ENCODE measurements at regions not wholly inside any gene's neighbourhood (a gene's known extent, or its start where the extent isn't known, plus 50 kb on each side); places are given as distances from the start of the nearest gene placed in this dataset.
"Not testable (repeated sequence)": the region's sequence is repeated elsewhere in the genome, so short reads cannot be mapped to it uniquely, and the experiment has no call there.

- H3K4me3 ChIP-seq (ENCODE audit: control insufficient read depth in 1 of 2, extremely low read depth in 1 of 2, low read length in 1 of 2): no peak overlapping the region
- ChIA-PET POLR2A (no interaction called here), CTCF (no interaction called here)
- no peaks in the 10 kb centered on the region for H3K27me3 ChIP-seq (replicated peaks in 1 of 2; ENCODE audit: control insufficient read depth in 2 of 2, extremely low read depth in 1 of 2, insufficient read depth in 2 of 2, low read length in 1 of 2)
- H3K36me3 Mint-ChIP-seq: no peaks in the 10 kb centered on the region
- H3K9me3 ChIP-seq: no peaks in the 10 kb centered on the region
- no peak overlapping the region for H3K4me3 Mint-ChIP-seq
- H3K4me1 ChIP-seq (ENCODE audit: control insufficient read depth in 1 of 2, extremely low read depth in 1 of 2, insufficient read depth in 2 of 2, low read length in 2 of 2): no peaks in the 10 kb centered on the region
- H3K27ac Mint-ChIP-seq: no peak overlapping the region
- no peak overlapping the region for H3K27ac ChIP-seq (ENCODE audit: low read length)
- DNase-seq (no peak), ATAC-seq (replicated peaks in 1 of 4) (no peak)
- no peaks in the 10 kb centered on the region for H3K27me3 Mint-ChIP-seq
- no peaks in the 10 kb centered on the region for H3K4me1 Mint-ChIP-seq
- peaks cover 2 to 4% (median 4%) of the 10 kb centered on the region in 3 donors for H3K9me3 Mint-ChIP-seq
- H3K36me3 ChIP-seq (ENCODE audit: control insufficient read depth in 2 of 2, extremely low read depth in 1 of 2, insufficient read depth in 1 of 2, low read length in 1 of 2): no peaks in the 10 kb centered on the region
Observed at GRCh38 chr3:34678575-34678974, 880.1 kb downstream of the PDCD6IP start.

GRCh38 chr3:34679055-34679454, 880.6 kb downstream of the PDCD6IP start:
- H3K4me1 Mint-ChIP-seq; H3K27ac Mint-ChIP-seq; H3K27me3 ChIP-seq (replicated peaks in 1 of 2; ENCODE audit: control insufficient read depth in 2 of 2, extremely low read depth in 1 of 2, insufficient read depth in 2 of 2, low read length in 1 of 2); H3K36me3 ChIP-seq (ENCODE audit: control insufficient read depth in 2 of 2, extremely low read depth in 1 of 2, insufficient read depth in 1 of 2, low read length in 1 of 2); H3K9me3 Mint-ChIP-seq; H3K4me3 Mint-ChIP-seq; H3K4me1 ChIP-seq (ENCODE audit: control insufficient read depth in 1 of 2, extremely low read depth in 1 of 2, insufficient read depth in 2 of 2, low read length in 2 of 2); H3K27me3 Mint-ChIP-seq; H3K4me3 ChIP-seq (ENCODE audit: control insufficient read depth in 1 of 2, extremely low read depth in 1 of 2, low read length in 1 of 2); H3K36me3 Mint-ChIP-seq; H3K9me3 ChIP-seq; ATAC-seq (replicated peaks in 1 of 4); H3K27ac ChIP-seq (ENCODE audit: low read length); DNase-seq; CTCF ChIA-PET; POLR2A ChIA-PET: not testable (repeated sequence)
- WGBS (ENCODE audit: insufficient coverage): no CpG with 5 or more reads among the region's 1 CpG

GRCh38 chr3:34683851-34684250, 885.4 kb downstream of the PDCD6IP start:
- H3K36me3 Mint-ChIP-seq: no peaks in the 10 kb centered on the region
- WGBS (ENCODE audit: insufficient coverage): 40% methylated on average over 1 of the region's 4 CpGs
- POLR2A ChIA-PET: no interaction called here
- CTCF ChIA-PET: interaction anchor here (0.6 to 2.3 kb wide), 8 partner anchors 17 to 801 kb away, joined by 3 to 38 read pairs (median 4); no protein-coding TSS in a partner anchor
- no peaks in the 10 kb centered on the region for H3K4me1 ChIP-seq (ENCODE audit: control insufficient read depth in 1 of 2, extremely low read depth in 1 of 2, insufficient read depth in 2 of 2, low read length in 2 of 2)
- no peaks in the 10 kb centered on the region for H3K4me1 Mint-ChIP-seq
- H3K27me3 Mint-ChIP-seq: no peaks in the 10 kb centered on the region
- DNase-seq (peak in 23 of 35 experiments; percentile 1 to 43 (median 14)), ATAC-seq (replicated peaks in 1 of 4) (no peak)
- H3K27ac ChIP-seq (ENCODE audit: low read length): no peak overlapping the region
- H3K4me3 ChIP-seq (ENCODE audit: control insufficient read depth in 1 of 2, extremely low read depth in 1 of 2, low read length in 1 of 2): no peak overlapping the region
- no peak overlapping the region for H3K4me3 Mint-ChIP-seq
- H3K9me3 ChIP-seq: no peaks in the 10 kb centered on the region
- no peaks in the 10 kb centered on the region for H3K36me3 ChIP-seq (ENCODE audit: control insufficient read depth in 2 of 2, extremely low read depth in 1 of 2, insufficient read depth in 1 of 2, low read length in 1 of 2)
- no peak overlapping the region for H3K27ac Mint-ChIP-seq
- peaks cover 0 to 2% (median 0%) of the 10 kb centered on the region in 3 donors for H3K9me3 Mint-ChIP-seq
- no peaks in the 10 kb centered on the region for H3K27me3 ChIP-seq (replicated peaks in 1 of 2; ENCODE audit: control insufficient read depth in 2 of 2, extremely low read depth in 1 of 2, insufficient read depth in 2 of 2, low read length in 1 of 2)

- Mint-ChIP-seq H3K27ac (no peak overlapping the region), H3K9me3 (no peaks in the 10 kb centered on the region), H3K4me1 (no peaks in the 10 kb centered on the region), H3K4me3 (no peak overlapping the region), H3K36me3 (no peaks in the 10 kb centered on the region), H3K27me3 (no peaks in the 10 kb centered on the region)
- no CpG with 5 or more reads among the region's 1 CpG for WGBS (ENCODE audit: insufficient coverage)
- H3K4me1 ChIP-seq (ENCODE audit: control insufficient read depth in 1 of 2, extremely low read depth in 1 of 2, insufficient read depth in 2 of 2, low read length in 2 of 2): no peaks in the 10 kb centered on the region
- ChIA-PET CTCF (interaction anchor here in 1 of 2 donors (2.1 kb wide), 1 partner anchor 802 kb away, joined by 9 read pairs; no protein-coding TSS in a partner anchor), POLR2A (no interaction called here)
- H3K27ac ChIP-seq (ENCODE audit: low read length): no peak overlapping the region
- no peaks in the 10 kb centered on the region for H3K9me3 ChIP-seq
- H3K36me3 ChIP-seq (ENCODE audit: control insufficient read depth in 2 of 2, extremely low read depth in 1 of 2, insufficient read depth in 1 of 2, low read length in 1 of 2): no peaks in the 10 kb centered on the region
- H3K27me3 ChIP-seq (replicated peaks in 1 of 2; ENCODE audit: control insufficient read depth in 2 of 2, extremely low read depth in 1 of 2, insufficient read depth in 2 of 2, low read length in 1 of 2): no peaks in the 10 kb centered on the region
- no peak for ATAC-seq (replicated peaks in 1 of 4)
- no peak overlapping the region for H3K4me3 ChIP-seq (ENCODE audit: control insufficient read depth in 1 of 2, extremely low read depth in 1 of 2, low read length in 1 of 2)
- no peak for DNase-seq
Observed at GRCh38 chr3:34686541-34686940, 888.1 kb downstream of the PDCD6IP start.

GRCh38 chr3:34687671-34688070, 889.2 kb downstream of the PDCD6IP start:
- H3K9me3 Mint-ChIP-seq: no peaks in the 10 kb centered on the region
- Histone ChIP-seq H3K27me3 (replicated peaks in 1 of 2; ENCODE audit: control insufficient read depth in 2 of 2, extremely low read depth in 1 of 2, insufficient read depth in 2 of 2, low read length in 1 of 2) (no peaks in the 10 kb centered on the region), H3K27ac (ENCODE audit: low read length) (no peak overlapping the region), H3K9me3 (no peaks in the 10 kb centered on the region), H3K4me3 (ENCODE audit: control insufficient read depth in 1 of 2, extremely low read depth in 1 of 2, low read length in 1 of 2) (no peak overlapping the region), H3K4me1 (ENCODE audit: control insufficient read depth in 1 of 2, extremely low read depth in 1 of 2, insufficient read depth in 2 of 2, low read length in 2 of 2) (no peaks in the 10 kb centered on the region), H3K36me3 (ENCODE audit: control insufficient read depth in 2 of 2, extremely low read depth in 1 of 2, insufficient read depth in 1 of 2, low read length in 1 of 2) (no peaks in the 10 kb centered on the region)
- no peaks in the 10 kb centered on the region for H3K27me3 Mint-ChIP-seq
- no peak for DNase-seq
- CTCF ChIA-PET: interaction anchor here in 1 of 2 donors (2.1 kb wide), 1 partner anchor 803 kb away, joined by 9 read pairs; no protein-coding TSS in a partner anchor
- POLR2A ChIA-PET: no interaction called here
- H3K4me1 Mint-ChIP-seq: no peaks in the 10 kb centered on the region
- WGBS (ENCODE audit: insufficient coverage): 83% methylated on average over 1 of the region's 1 CpG
- H3K4me3 Mint-ChIP-seq: no peak overlapping the region
- H3K27ac Mint-ChIP-seq: no peak overlapping the region
- ATAC-seq (replicated peaks in 1 of 4): no peak
- H3K36me3 Mint-ChIP-seq: no peaks in the 10 kb centered on the region

- Mint-ChIP-seq H3K4me1 (no peaks in the 10 kb centered on the region), H3K4me3 (no peak overlapping the region), H3K36me3 (no peaks in the 10 kb centered on the region), H3K27ac (no peak overlapping the region), H3K9me3 (peaks cover 14 to 25% (median 16%) of the 10 kb centered on the region in 3 donors), H3K27me3 (no peaks in the 10 kb centered on the region)
- ChIA-PET POLR2A (no interaction called here), CTCF (no interaction called here)
- H3K4me3 ChIP-seq (ENCODE audit: control insufficient read depth in 1 of 2, extremely low read depth in 1 of 2, low read length in 1 of 2): no peak overlapping the region
- ATAC-seq (replicated peaks in 1 of 4) (no peak), DNase-seq (no peak)
- no peaks in the 10 kb centered on the region for H3K9me3 ChIP-seq
- H3K4me1 ChIP-seq (ENCODE audit: control insufficient read depth in 1 of 2, extremely low read depth in 1 of 2, insufficient read depth in 2 of 2, low read length in 2 of 2): no peaks in the 10 kb centered on the region
- H3K36me3 ChIP-seq (ENCODE audit: control insufficient read depth in 2 of 2, extremely low read depth in 1 of 2, insufficient read depth in 1 of 2, low read length in 1 of 2): no peaks in the 10 kb centered on the region
- no peak overlapping the region for H3K27ac ChIP-seq (ENCODE audit: low read length)
- no CpG with 5 or more reads among the region's 4 CpGs for WGBS (ENCODE audit: insufficient coverage)
- no peaks in the 10 kb centered on the region for H3K27me3 ChIP-seq (replicated peaks in 1 of 2; ENCODE audit: control insufficient read depth in 2 of 2, extremely low read depth in 1 of 2, insufficient read depth in 2 of 2, low read length in 1 of 2)
Observed at GRCh38 chr3:34696831-34697230, 898.4 kb downstream of the PDCD6IP start.

GRCh38 chr3:34703053-34703452, 904.6 kb downstream of the PDCD6IP start:
- DNase-seq: no peak
- Histone ChIP-seq H3K4me1 (ENCODE audit: control insufficient read depth in 1 of 2, extremely low read depth in 1 of 2, insufficient read depth in 2 of 2, low read length in 2 of 2) (no peaks in the 10 kb centered on the region), H3K9me3 (no peaks in the 10 kb centered on the region), H3K4me3 (ENCODE audit: control insufficient read depth in 1 of 2, extremely low read depth in 1 of 2, low read length in 1 of 2) (no peak overlapping the region), H3K27me3 (replicated peaks in 1 of 2; ENCODE audit: control insufficient read depth in 2 of 2, extremely low read depth in 1 of 2, insufficient read depth in 2 of 2, low read length in 1 of 2) (no peaks in the 10 kb centered on the region), H3K27ac (ENCODE audit: low read length) (no peak overlapping the region), H3K36me3 (ENCODE audit: control insufficient read depth in 2 of 2, extremely low read depth in 1 of 2, insufficient read depth in 1 of 2, low read length in 1 of 2) (no peaks in the 10 kb centered on the region)
- ChIA-PET CTCF (no interaction called here), POLR2A (no interaction called here)
- Mint-ChIP-seq H3K4me1 (no peaks in the 10 kb centered on the region), H3K36me3 (no peaks in the 10 kb centered on the region), H3K27me3 (no peaks in the 10 kb centered on the region), H3K4me3 (no peak overlapping the region), H3K27ac (no peak overlapping the region), H3K9me3 (peaks cover 22 to 34% (median 28%) of the 10 kb centered on the region in 3 donors)
- WGBS (ENCODE audit: insufficient coverage): no CpG with 5 or more reads among the region's 3 CpGs
- ATAC-seq (replicated peaks in 1 of 4): no peak
